ENCODE measurements at regions not wholly inside any gene's neighbourhood (a gene's known extent, or its start where the extent isn't known, plus 50 kb on each side); places are given as distances from the start of the nearest gene placed in this dataset.

DNA sequence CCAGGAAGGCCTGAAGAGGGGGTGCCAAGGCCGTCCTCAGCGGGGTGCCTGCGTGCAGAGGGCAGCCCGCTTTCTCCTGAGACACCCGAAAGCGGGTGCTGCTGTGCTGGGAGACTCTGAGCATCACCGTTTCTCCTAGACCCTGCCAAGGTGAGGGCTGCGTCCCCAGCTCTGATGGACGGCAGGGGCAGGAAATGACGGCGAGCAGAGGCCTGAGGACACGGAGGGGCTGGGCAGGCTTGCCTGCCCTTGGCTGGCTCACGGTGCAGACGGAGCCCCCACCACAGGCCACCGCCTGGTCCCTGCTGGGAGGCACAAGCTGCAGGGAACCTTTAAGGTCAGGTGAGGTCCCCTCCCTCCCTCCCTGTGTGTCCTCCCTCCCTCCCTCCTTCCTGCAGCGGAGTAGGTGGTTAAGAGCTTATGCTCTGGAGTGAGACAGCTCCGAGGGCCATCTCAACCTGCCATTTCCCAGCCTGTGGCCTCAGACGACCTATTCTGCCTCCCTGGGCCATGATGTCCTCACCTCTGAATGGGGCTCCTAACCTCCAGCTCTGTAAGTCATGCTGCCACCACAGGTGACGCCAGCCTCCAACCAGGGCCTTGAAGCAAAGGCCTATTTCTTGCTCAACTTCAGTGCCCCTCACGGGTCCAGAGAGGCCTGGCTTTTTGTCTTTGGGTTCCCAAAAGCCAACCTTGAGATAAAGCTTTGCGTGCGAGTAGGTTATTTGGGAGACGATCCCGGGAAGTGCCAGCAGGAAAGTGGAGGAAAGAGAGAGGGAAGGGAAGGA lies 54.2 kb upstream of the GRPEL1 start:
- Mint-ChIP-seq H3K27me3 (peaks cover 16% of the 10 kb centered on the region), H3K4me1 (no peaks in the 10 kb centered on the region)
- no peak for ATAC-seq (ENCODE audit: low read depth in 2 of 2)

DNA sequence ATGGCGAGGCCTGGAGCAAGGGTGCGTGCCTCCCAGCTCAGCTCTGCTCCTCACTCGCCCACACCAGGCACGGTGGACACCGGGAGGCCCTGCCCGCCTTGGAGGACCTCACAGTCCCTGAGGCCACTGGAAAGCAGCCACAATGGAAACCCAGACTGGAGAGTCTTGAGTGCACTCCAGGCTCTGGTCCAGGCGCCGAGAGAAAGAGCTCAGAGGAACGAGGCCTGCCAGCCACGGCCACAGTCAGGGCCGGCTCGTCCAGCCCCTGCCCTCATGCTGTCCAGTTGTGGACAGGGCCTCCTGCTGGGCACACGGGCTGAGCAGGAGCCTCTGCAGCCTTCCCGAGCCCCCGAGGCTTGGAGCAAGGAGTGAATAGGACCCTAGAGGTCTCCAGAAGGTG lies 53.3 kb upstream of the GRPEL1 start:
- H3K27ac ChIP-seq (ENCODE audit: insufficient read depth, low read length, poor library complexity, severe bottlenecking): no peak overlapping the region
- ATAC-seq (ENCODE audit: low read depth in 2 of 2): no peak
- H3K4me3 Mint-ChIP-seq: no peak overlapping the region
- no peaks in the 10 kb centered on the region for H3K36me3 ChIP-seq (ENCODE audit: control insufficient read depth, insufficient read depth, low read length)
- H3K4me3 ChIP-seq (ENCODE audit: low read depth, low read length): no peak overlapping the region
- H3K9me3 Mint-ChIP-seq: peaks cover 0 to 14% (median 0%) of the 10 kb centered on the region in 7 donors
- H3K4me1 Mint-ChIP-seq: no peaks in the 10 kb centered on the region
- no peaks in the 10 kb centered on the region for H3K27me3 ChIP-seq (ENCODE audit: control insufficient read depth, insufficient read depth, low read length)
- H3K27me3 Mint-ChIP-seq: peaks cover 16% of the 10 kb centered on the region
- H3K27ac Mint-ChIP-seq: no peak overlapping the region
- DNase-seq: no peak
- H3K4me1 ChIP-seq (ENCODE audit: control insufficient read depth, insufficient read depth, low read length, poor library complexity, severe bottlenecking): no peaks in the 10 kb centered on the region
- H3K9me3 ChIP-seq (ENCODE audit: control insufficient read depth in 2 of 2, low read length in 2 of 2): no peaks in the 10 kb centered on the region
- peaks cover 4% of the 10 kb centered on the region for H3K36me3 Mint-ChIP-seq

More for the DNA sequence above, 54.2 kb upstream of the GRPEL1 start:
- DNase-seq: no peak
- Histone ChIP-seq H3K27me3 (ENCODE audit: control insufficient read depth, insufficient read depth, low read length) (no peaks in the 10 kb centered on the region), H3K4me1 (ENCODE audit: control insufficient read depth, insufficient read depth, low read length, poor library complexity, severe bottlenecking) (no peaks in the 10 kb centered on the region), H3K9me3 (ENCODE audit: control insufficient read depth in 2 of 2, low read length in 2 of 2) (no peaks in the 10 kb centered on the region), H3K4me3 (ENCODE audit: low read depth, low read length) (no peak overlapping the region), H3K36me3 (ENCODE audit: control insufficient read depth, insufficient read depth, low read length) (no peaks in the 10 kb centered on the region), H3K27ac (ENCODE audit: insufficient read depth, low read length, poor library complexity, severe bottlenecking) (no peak overlapping the region)
- Mint-ChIP-seq H3K36me3 (peaks cover 4% of the 10 kb centered on the region), H3K4me3 (no peak overlapping the region), H3K27ac (no peak overlapping the region), H3K9me3 (peaks cover 0 to 13% (median 0%) of the 10 kb centered on the region in 7 donors)

GRCh38 chr4:7120341-7120740 lies 52.5 kb upstream of the GRPEL1 start:
- H3K4me1 ChIP-seq (ENCODE audit: control insufficient read depth, insufficient read depth, low read length, poor library complexity, severe bottlenecking): no peaks in the 10 kb centered on the region
- Mint-ChIP-seq H3K36me3 (peaks cover 4% of the 10 kb centered on the region), H3K4me1 (no peaks in the 10 kb centered on the region), H3K4me3 (no peak overlapping the region), H3K27ac (no peak overlapping the region), H3K9me3 (peaks cover 0 to 14% (median 0%) of the 10 kb centered on the region in 7 donors), H3K27me3 (peaks cover 16% of the 10 kb centered on the region)
- H3K27ac ChIP-seq (ENCODE audit: insufficient read depth, low read length, poor library complexity, severe bottlenecking): no peak overlapping the region
- no peaks in the 10 kb centered on the region for H3K27me3 ChIP-seq (ENCODE audit: control insufficient read depth, insufficient read depth, low read length)
- H3K9me3 ChIP-seq (ENCODE audit: control insufficient read depth in 2 of 2, low read length in 2 of 2): no peaks in the 10 kb centered on the region
- no peaks in the 10 kb centered on the region for H3K36me3 ChIP-seq (ENCODE audit: control insufficient read depth, insufficient read depth, low read length)
- ATAC-seq (ENCODE audit: low read depth in 2 of 2) (no peak), DNase-seq (no peak)
- no peak overlapping the region for H3K4me3 ChIP-seq (ENCODE audit: low read depth, low read length)

DNA sequence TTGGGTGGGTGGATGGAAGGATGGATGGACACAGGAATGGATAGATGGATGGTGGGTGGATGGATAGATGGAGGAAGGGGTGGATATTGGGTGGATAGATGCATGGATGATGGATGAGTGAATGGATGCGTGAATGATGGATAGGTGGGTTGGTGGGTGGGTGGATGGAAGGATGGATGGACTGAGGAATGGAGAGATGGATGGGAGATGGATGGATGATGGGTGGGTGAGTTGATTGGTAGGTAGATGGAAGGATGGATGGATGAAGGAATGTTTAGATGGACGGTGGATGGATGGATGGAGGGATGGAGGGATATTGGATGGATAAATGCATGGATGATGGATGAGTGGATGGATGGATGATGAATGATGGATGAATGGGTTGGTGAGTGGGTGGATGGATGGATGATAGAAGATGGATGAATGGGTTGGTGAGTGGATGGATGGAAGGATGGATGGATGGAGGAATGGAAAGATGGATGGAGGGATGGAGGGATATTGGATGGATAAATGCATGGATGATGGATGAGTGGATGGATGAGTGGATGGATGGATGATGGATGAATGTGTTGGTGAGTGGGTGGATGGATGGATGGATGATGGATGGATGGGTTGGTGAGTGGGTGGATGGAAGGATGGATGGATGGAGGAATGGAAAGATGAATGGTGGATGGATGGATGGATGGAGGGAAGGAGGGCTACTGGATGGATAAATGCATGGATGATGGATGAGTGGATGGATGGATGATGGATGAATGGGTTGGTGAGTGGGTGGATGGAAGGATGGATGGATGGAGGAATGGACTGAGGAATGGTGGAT lies 50.4 kb upstream of the GRPEL1 start:
- Histone ChIP-seq H3K9me3 (ENCODE audit: control insufficient read depth in 2 of 2, low read length in 2 of 2) (no peaks in the 10 kb centered on the region), H3K27ac (ENCODE audit: insufficient read depth, low read length, poor library complexity, severe bottlenecking) (no peak overlapping the region), H3K4me3 (ENCODE audit: low read depth, low read length) (no peak overlapping the region), H3K36me3 (ENCODE audit: control insufficient read depth, insufficient read depth, low read length) (no peaks in the 10 kb centered on the region), H3K4me1 (ENCODE audit: control insufficient read depth, insufficient read depth, low read length, poor library complexity, severe bottlenecking) (no peaks in the 10 kb centered on the region), H3K27me3 (ENCODE audit: control insufficient read depth, insufficient read depth, low read length) (no peaks in the 10 kb centered on the region)
- no peak for DNase-seq
- Mint-ChIP-seq H3K4me1 (no peaks in the 10 kb centered on the region), H3K9me3 (peaks cover 0 to 14% (median 0%) of the 10 kb centered on the region in 7 donors), H3K27me3 (peaks cover 16% of the 10 kb centered on the region), H3K36me3 (peaks cover 4% of the 10 kb centered on the region), H3K4me3 (no peak overlapping the region), H3K27ac (no peak overlapping the region)
- ATAC-seq (ENCODE audit: low read depth in 2 of 2): no peak

Data from CD4-positive, CD25-positive, alpha-beta regulatory T cell (primary cell).